ENCODE measurements at regions not wholly inside any gene's neighbourhood (a gene's known extent, or its start where the extent isn't known, plus 50 kb on each side); places are given as distances from the start of the nearest gene placed in this dataset.

- Mint-ChIP-seq H3K4me1 (peaks cover 0 to 8% of the 10 kb centered on the region in 2 experiments; a peak in 3 of 4 replicates), H3K27ac (no peak overlapping the region), H3K4me3 (no peak overlapping the region), H3K36me3 (ENCODE audit: insufficient read depth in 1 of 3, low read depth in 3 of 3) (no peaks in the 10 kb centered on the region), H3K27me3 (ENCODE audit: low read depth) (peaks cover 13% of the 10 kb centered on the region), H3K9me3 (no peaks in the 10 kb centered on the region; a peak in 1 of 5 replicates)
- Histone ChIP-seq H2BK5ac (ENCODE audit: insufficient read length, low read length) (no peak overlapping the region), H3K9ac (ENCODE audit: extremely low read depth, insufficient read length, low read length) (no peak overlapping the region), H4K8ac (replicated peaks; ENCODE audit: insufficient read length, low read depth, low read length) (no peak overlapping the region), H4K20me1 (ENCODE audit: control insufficient read depth, insufficient read depth, insufficient read length) (no peaks in the 10 kb centered on the region), H3K4me2 (ENCODE audit: insufficient read depth, insufficient read length, low read length) (no peak overlapping the region), H2BK12ac (ENCODE audit: insufficient read length, low read depth, low read length) (no peak overlapping the region), H3K27ac (ENCODE audit: insufficient read length, low read depth, low read length) (no peak overlapping the region), H3K27me3 (ENCODE audit: insufficient read depth, low read length) (no peaks in the 10 kb centered on the region), H3K9me3 (ENCODE audit: control insufficient read depth, low read depth, low read length) (no peaks in the 10 kb centered on the region), H3K79me1 (ENCODE audit: insufficient read depth, low read depth, low read length, poor library complexity, severe bottlenecking) (no peaks in the 10 kb centered on the region), H4K91ac (ENCODE audit: insufficient read length, low read depth, low read length) (no peak overlapping the region), H2BK20ac (ENCODE audit: low read depth, low read length, poor library complexity, severe bottlenecking) (no peak overlapping the region), H3K14ac (ENCODE audit: insufficient read depth, low read length) (no peak overlapping the region), H4K5ac (ENCODE audit: insufficient read length, low read depth, low read length) (no peak overlapping the region), H2BK120ac (ENCODE audit: low read depth, low read length, poor library complexity, severe bottlenecking) (no peak overlapping the region), H3K4ac (ENCODE audit: low read depth, low read length) (no peak overlapping the region), H3K79me2 (ENCODE audit: insufficient read depth, low read length) (no peaks in the 10 kb centered on the region), H3K23me2 (ENCODE audit: insufficient read length, low read depth, low read length, poor library complexity, severe bottlenecking) (no peaks in the 10 kb centered on the region), H2AK5ac (ENCODE audit: insufficient read length, low read length) (no peak overlapping the region), H3K4me1 (ENCODE audit: insufficient read depth, low read length) (no peaks in the 10 kb centered on the region), H3T11ph (ENCODE audit: low read length) (no peak overlapping the region), H2AFZ (ENCODE audit: low read length) (no peak overlapping the region), H3K18ac (ENCODE audit: insufficient read length, low read depth, low read length) (no peak overlapping the region), H2BK15ac (ENCODE audit: low read depth, low read length) (no peak overlapping the region), H3K56ac (ENCODE audit: insufficient read length, low read depth, low read length) (no peak overlapping the region), H3K23ac (ENCODE audit: insufficient read length, low read depth, low read length) (no peak overlapping the region)
- no CpG with 5 or more reads among the region's 17 CpGs for WGBS (ENCODE audit: extremely low coverage, insufficient read length, low lambda C conversion rate)
- TF ChIP-seq CTCF (conservative IDR thresholded peaks at IDR 0.05), result no peak
- DNase-seq, result no peak
These were observed 88.7 kb upstream of the CHST15 start for GRCh38 chr10:124182088-124182541.
